GM12892 (cell line): ENCODE measurements at regions not wholly inside any gene's neighbourhood (a gene's known extent, or its start where the extent isn't known, plus 50 kb on each side); places are given as distances from the start of the nearest gene placed in this dataset.
"Not testable (repeated sequence)": the region's sequence is repeated elsewhere in the genome, so short reads cannot be mapped to it uniquely, and the experiment has no call there.

Source experiments
- POLR2A ChIP-seq: IDR thresholded peaks from 2 replicates; pipeline ENCODE4 v1.6.1; 2011; ENCODE audit warnings: low read depth, low read length, control low read depth
- POLR2AphosphoS5 ChIP-seq: IDR thresholded peaks from 2 replicates; pipeline ENCODE4 v1.6.1; 2011; ENCODE audit warnings: low read depth, low read length, control low read depth

- TF ChIP-seq POLR2A, POLR2AphosphoS5: not testable (repeated sequence)
Measured at GRCh38 chr11:22435582-22435981, 97.4 kb downstream of the SLC17A6 start.
